NCI-H345 treated with DMSO at 0.1 percent for 48 hours (cell line): ENCODE measurements at regions not wholly inside any gene's neighbourhood (a gene's known extent, or its start where the extent isn't known, plus 50 kb on each side); places are given as distances from the start of the nearest gene placed in this dataset.
"Not testable (repeated sequence)": the region's sequence is repeated elsewhere in the genome, so short reads cannot be mapped to it uniquely, and the experiment has no call there.

Experiments used
- DNase-seq: peaks from one replicate; lab custom pipeline; 2025; ENCODE audit not compliant: unreplicated experiment; lab: John Stamatoyannopoulos, UW

DNA sequence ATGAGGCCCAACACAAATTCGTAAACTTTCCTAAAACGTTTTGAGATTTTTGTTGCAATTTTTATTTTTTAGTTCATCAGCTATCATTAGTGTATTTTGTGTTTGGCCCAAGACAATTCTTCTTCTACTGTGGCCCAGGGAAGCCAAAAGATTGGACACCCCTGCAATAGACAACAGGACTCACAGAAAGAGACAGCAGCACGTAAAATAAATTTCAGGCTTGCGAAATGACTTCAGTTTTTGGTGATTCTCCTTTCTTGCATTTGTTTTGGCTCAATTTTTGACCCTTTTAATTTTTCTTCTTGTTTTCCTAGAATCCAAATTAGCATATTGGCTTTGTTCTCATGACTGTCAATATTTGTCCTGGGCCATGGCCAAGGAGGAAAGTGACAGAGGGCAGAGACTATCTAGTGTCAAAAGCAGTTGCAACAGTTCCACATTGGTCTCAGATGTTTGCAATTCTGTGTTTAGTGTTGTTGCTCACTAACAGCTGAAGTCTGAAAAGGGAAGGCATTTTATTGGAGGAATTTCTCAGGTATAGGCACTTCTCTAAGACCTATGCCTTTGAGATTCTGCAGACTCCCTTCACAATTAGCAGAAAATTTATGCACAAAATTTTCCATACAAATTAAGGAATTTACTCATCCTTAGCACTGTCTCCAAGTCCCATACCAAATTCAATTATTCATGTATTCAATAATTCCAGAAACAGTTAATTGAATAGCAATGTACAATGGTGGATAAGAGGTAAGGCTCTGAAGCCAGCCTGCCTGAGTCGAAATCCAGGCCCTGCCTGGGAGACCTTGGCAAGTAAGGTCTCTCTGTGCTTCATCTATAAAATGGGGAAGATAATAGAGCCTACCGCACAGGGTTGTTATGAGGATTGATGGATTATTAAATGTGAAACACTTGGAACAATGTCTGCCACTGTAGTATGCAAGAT, 160.9 kb upstream of the IVNS1ABP start:
- DNase-seq, result peak; percentile 34

DNA sequence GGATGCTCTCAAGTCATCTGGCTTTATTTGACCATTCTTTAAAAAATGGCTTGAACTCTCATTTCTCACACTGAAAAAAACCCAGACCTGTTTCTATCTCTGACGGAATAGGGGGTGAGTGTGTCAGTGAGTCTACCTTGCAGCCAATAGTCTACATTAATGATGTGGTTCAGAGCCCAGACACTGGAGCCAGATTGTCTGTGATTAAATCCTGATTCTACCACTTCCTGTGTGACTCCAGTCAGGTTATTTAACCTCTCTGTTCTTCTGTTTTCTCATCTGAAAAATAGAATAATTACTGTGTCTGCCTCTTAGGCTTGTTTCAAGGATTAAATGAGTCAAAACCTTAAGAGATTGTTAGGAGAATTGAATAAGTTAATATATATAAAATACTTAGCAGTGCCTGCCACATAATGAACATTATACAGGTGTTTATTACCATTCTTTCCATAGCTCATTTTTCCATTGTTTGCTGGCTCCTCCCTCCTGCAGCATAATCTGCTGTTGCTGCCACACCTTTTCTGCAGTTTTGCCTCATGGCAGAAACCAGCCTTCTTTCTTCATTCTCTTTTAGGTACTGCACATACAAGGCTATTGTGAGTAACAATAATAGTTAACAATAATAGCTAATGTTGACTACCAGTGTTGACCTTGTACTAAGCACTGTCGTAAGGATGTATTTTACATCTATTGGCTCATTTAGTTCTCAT, 157.6 kb upstream of the IVNS1ABP start:
- DNase-seq, result no peak

DNA sequence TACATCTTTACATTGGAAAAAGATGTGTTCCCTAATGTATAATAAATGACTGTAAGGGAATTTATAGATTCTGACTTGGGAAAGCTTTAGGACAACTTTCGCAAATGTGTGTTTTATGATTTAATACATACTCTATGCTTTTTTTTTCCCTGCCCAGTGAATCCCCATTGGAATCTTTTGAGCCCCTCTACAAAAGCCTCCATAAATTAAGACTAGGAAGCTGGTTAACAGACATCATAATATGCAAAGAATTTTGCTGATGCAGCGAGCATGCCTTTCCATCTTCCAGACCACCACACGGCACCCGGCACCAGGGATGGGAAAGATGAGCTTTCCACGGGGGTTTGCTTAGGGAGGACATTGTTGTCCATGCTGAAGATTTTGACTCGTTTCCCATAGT, 156.1 kb upstream of the IVNS1ABP start:
- no peak for DNase-seq

DNA sequence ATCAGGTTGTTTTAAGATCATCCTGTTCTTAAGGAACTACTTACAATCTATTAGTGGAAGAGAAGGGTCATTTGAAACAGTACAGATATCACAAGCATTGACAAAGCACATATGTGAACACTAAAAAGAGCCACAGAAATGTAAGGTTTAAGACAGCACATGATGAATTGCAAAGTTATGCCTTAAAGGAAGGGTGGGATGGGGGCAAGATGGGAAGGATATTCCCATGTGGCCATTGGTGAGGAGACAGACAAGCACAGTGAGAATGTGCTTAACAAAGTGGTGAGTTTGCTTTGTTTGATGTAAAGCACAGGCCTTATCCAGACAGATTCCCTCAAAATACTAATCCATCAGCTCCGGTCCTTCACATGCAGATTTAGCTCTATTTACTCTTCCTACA, 151.6 kb upstream of the IVNS1ABP start:
- DNase-seq, result no peak

DNA sequence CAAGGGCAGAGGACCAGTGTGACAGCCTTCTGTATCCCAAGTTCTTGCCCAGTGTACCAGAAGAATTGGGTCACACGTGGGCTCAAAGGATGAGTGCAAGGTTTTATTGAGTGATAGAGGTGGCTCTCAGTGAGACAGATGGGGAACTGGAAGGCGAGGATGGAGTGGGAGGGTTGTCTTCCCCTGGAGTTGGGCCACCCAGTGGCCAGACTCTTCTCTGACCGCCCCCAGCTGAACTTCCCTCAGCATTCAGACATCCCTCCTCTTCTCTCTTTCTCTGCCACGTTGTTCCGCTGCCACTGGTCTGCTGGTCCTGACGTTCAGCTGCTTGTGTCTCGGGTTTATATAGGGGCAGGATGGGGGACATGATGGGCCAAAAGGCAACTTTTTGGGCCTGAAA, 150.1 kb upstream of the IVNS1ABP start:
- DNase-seq, result no peak

DNA sequence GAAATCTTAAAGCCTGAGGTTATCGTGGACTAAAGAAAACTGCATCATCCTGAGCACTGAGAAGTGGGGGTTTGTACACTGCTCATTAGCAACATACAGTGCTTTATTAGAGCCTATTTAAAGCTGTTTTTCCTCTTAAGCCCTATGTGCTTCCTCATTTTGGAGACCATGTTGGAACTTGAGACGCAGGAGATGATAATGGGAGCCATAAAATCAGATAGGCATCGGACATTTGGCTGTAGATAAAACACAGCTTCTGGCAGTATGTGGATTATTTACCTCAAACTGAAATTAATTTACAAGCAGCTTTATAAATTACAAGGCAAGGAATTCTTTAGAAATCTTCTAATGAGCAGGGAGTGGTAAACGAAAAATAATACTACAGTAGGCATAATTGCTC, 147.7 kb upstream of the IVNS1ABP start:
- no peak for DNase-seq

DNA sequence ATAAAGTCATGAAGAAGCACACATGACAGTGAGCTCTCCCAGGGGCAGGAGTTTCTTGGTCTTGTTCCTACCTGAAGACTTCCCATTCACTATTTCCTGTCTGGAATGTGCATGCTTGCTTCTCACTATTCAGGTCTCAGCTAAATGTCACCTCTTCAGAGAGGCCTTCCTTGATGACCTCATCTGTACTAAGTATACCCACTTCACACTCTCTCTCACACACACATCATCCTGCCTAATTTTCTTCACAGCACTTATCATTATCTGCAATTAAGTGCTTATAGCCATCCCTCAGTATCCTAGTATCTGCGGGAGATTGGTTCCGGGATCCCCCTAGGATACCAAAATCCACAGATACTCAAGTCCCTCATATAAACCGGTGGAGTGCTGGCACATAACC, 146.4 kb upstream of the IVNS1ABP start:
- DNase-seq, result no peak

DNA sequence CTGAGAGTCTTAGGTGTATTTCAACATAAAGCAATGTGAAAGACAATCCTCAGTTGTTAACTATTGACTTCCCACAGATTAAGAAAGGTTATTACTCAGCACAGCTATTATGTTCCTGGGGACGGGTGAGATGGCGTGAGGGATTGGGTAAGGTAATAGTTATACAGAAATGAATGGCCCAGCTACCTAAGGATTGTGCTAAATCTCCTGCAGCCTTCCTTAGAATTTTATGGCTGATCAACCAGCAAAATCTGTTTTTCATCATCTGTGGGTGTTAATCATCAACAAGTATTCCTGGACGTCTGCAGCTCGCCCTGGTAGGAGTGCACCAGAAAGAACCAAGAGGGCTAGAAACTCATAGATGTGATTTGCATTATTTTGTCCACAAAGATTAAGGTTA, 146.0 kb upstream of the IVNS1ABP start:
- no peak for DNase-seq

DNA sequence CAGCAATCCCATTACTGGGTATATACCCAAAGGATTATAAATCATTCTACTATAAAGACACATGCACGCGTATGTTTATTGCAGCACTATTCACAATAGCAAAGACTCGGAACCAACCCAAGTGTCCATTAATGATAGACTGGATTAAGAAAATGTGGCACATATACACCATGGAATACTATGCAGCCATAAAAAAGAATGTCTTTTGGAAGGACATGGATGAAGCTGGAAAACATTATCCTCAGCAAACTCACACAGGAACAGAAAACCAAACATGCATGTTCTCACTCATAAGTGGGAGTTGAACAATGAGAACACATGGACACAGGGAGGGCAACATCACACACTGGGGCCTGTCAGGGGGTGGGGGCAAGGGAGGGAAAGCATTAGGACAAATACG, 143.7 kb upstream of the IVNS1ABP start:
- not testable (repeated sequence) for DNase-seq

DNA sequence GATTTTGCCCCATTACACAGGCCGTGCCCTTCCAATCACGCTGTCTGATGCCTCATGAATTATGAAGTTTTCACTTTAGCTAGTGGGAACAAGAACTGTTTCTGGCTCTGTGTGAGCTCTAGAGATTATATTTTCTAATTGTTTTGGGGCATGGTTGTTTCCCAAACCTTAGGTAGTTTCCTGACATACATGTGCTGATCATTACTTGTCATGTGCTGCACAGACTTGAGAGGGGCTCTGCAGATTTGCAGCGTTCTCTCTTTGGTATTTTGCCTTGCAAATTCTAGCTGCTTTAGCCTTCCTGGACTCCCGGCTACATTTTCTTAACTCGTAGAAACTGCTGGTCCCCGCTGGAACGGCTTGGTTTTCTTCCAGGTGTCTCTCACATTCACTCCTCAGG, 142.1 kb upstream of the IVNS1ABP start:
- DNase-seq, result no peak

DNA sequence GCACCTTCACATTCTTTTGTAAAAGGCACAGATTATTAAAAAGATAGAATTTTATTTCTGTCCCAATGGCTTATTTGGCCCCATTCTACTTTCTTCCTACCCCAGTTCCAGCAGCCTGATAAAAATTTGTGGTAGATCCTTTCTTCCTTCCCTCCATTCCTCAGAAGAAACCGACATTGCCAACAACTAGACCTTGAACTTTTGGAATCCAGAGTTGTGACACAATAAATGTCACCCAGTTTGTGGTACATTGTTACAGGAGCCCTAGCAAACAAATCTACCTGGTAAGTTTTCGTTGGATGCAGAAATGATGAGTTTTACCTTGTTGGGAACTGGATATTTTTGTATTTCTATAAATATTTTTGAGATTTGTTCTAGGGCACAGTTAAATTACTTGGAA, 141.6 kb upstream of the IVNS1ABP start:
- no peak for DNase-seq

DNA sequence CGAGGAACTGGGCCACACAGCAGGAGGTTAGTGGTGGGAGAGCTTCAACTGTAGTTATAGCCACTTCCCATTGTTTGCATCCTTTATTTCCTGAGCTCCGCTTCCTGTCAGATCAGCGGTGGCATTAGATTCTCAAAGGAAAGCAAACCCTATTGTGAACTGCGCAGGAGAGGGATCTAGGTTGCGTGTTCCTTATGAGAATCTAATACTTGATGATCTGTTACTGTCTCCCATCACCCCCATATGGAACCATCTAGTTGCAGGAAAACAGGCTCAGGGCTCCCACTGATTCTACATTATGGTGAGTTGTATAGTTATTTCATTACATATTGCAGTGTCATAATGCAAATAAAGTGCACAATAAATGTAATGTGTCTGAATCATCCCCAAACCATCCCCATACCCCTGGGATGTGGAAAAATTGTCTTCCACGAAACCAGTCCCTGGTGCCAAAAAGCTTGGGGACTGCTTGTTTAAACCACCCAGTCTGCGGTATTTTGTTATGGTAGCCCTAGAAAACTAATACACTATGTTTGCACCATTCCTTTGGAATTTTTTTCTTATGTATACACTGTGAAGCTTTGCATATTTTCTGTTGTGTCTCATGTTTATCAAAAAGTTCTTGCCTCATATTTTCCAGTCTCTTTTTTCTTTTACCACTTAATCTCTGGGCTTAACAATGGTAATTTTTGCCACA, 136.6 kb upstream of the IVNS1ABP start:
- no peak for DNase-seq

DNA sequence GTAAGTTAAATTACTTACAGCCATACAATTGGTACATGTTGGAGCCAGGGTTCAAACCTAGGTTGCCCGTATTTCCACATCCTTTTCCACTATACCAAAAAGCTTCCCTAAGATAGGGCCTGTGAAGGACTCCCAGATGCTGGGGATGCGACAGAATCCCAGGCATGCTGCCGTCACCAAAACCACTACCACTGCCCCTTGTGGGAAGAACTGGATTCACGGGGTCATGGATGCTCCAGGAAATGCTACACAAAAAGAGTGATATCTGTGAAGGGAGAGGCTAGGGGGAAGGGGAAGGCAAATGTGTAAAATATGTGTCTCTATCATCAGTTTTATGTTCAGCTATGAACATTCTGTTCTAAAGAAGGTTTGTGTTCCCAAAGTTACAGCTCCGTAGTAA, 133.9 kb upstream of the IVNS1ABP start:
- no peak for DNase-seq

DNA sequence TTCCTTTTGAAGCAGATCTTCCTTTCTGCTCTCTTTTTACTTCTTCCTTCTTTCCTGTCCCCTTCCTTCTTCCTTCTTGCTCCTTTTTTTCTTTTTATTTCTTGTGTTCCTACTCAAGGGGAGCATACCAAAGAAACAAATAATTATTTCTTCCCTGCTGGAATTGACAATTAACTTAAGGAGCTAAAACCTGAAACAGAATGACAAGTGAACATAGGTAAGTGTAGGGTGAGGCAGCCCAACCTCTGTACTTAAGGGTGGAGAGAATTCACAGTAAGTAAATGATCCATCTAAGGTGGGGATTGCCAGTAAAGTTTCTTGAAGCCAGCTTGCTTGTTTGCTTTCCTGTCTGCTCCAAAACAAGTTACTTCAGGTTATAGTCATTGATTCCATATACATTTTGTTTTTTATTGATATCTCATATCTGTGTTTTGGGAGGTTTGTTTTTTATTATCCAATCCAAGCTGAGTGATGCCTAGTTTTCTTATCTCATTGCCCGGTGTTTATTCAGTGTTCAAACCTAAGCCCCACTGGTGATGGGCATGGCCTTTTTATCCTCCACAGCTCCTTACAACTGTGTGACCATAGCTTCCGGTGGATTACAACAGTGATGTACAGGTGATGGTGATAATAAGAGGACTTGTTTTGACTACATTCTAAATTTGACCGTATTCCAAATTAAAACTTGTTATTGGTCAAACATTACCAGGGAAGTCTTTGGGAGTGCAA, 133.2 kb upstream of the IVNS1ABP start:
- DNase-seq, result no peak

DNA sequence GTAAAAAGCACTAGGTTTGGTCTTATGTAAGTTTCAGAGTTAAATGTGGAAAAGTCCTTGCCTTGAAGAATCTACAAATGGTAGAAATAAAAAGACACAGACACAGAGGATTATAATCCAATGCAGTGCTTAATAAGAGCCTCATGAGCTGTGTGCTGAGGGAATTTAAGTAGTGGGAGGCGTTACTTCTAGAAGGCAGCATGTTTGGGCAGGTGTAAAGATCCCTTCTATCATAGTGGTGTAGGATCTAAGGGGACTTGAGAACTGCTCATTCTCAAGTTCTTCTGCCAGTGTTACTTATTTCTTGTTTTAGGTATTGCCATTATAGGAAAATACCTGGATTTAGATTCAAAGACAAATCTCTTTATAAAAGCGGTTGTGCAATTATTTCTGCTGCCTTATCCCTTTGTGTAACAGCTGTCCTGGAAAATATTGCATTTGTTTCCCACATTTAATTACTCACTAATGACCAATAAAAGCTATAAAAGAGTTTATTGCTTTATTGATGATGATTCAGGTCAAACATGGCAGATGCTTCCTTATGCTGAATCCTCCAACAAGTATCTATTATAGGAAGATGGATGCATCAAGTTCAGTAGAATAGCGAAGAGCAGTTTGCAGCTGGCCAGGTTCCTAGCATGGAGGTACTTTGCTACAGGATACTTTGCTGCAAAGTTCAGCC, 132.5 kb upstream of the IVNS1ABP start:
- no peak for DNase-seq

DNA sequence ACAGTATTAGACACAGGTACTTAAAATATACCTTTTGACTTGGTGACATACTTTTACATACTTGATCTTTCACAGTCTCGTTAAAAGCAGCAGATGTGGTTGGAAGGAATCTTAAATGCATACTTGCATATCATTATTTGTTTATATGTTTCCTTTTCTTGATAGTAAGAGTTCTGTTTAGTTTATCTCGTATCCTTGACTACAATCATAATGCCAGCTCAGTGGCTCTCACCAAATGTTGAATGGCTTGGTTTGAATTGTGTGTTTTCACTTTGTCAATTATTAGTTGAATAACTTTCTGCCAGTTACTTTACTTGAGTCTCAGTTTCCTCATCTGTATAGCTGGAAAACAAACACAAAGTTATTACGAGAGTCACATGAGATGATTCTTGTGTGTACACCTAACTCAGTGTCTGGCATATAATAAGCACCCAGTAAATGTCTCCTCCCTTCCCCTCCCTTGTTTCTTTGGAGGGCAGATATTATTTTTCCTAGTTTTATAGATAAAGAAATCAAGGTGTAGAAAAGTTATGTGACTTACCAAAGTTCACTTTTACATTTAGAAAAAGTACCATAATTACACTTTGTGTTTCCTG, 131.6 kb upstream of the IVNS1ABP start:
- no peak for DNase-seq

DNA sequence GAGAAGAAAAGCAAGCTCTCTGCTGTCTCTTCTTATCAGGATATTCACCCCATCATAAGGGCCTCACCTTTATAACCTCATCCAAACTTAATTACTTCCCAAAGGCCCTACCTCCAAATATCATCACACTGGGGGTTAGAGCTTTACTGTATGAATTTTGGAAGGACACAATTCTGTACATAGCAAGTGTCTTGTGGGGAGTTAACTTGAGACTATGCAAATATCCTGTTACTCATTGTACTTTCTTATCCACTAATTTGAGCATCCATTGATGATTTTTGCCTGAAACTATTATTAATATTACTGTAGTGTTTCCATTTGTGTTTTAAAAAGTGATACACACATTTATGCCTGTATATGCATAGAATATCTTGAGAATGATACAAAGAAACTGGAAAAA, 129.1 kb upstream of the IVNS1ABP start:
- DNase-seq, result no peak

DNA sequence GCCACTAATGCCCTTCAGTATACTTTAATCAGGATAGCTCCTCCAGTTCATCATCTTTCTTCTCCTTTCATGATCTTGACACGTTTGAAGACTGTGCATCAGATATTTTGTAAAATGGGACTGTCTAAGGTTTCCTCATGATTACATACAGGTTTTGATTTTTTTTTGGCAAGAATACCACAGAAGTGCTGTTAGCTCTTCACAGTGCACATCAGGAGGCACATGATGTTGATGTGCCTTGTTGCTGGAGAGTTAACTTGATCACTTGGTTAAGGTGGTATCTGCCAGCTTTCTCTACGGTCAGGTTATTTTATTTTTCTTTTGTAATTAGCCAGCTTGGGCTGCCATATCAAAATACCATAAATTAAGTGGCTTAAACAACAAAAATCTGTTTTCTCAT, 128.6 kb upstream of the IVNS1ABP start:
- no peak for DNase-seq

DNA sequence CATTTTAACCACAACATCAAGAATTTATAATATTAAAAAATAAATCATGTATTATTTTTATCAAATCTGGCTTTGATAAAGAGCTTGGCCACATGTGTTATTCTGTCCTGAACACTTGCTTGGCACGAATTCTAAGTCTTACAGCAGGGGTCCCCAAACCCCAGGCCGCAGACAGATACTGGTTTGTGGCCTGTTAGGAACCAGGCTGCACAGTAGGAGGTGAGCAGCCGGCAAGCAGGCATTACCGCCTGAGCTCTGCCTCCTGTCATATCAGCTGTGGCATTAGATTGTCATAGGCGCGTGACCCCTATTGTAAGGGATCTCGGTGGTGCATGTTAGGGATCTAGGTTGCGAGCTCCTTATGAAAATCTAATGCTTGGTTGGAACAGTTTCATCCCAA, 127.6 kb upstream of the IVNS1ABP start:
- no peak for DNase-seq

DNA sequence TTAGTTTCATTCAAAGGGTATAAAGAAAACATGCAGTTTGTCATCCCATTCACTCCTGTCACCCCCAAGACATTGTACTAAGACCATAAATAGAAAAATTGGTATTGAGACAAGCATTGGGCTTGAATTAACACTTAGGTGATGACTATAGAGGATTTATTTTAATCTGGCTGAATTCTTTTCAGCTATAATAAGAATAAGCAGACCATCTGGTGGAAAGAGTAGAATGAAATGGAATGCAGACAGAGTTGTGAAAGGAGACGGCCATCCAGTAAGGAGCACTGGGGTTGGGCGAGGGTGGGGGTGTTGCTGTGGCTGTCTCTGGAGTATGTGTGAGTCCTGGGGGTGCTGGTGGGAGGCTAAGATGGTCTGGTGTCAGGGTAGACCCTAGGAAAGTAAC, 125.0 kb upstream of the IVNS1ABP start:
- no peak for DNase-seq
